ENCODE measurements at regions not wholly inside any gene's neighbourhood (a gene's known extent, or its start where the extent isn't known, plus 50 kb on each side); places are given as distances from the start of the nearest gene placed in this dataset.

- DNase-seq (ENCODE audit: low spot score) = peak; percentile 51
Measured at GRCh38 chr9:93900971-93901861, 53.9 kb downstream of the BARX1 start.

DNA sequence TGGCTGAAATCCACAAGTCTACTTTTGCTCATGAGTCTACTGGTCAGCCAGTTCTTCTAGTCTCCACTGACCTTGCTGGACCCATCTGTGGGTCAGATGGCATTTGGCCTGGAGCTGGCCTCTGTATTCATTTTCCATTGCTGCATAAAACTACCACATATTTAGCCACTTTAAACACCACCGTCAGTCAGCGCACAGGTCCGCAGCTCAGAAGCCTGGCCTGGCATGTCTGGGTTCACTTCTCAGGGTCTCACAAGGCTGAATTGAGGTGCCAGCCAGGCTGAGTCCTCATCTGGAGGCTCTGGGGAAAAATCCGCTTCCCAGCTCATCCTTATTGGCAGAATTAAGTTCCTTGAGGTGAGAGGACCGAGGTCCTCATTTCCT is 54.7 kb downstream of the BARX1 start:
- no peak for DNase-seq (ENCODE audit: low spot score)

DNA sequence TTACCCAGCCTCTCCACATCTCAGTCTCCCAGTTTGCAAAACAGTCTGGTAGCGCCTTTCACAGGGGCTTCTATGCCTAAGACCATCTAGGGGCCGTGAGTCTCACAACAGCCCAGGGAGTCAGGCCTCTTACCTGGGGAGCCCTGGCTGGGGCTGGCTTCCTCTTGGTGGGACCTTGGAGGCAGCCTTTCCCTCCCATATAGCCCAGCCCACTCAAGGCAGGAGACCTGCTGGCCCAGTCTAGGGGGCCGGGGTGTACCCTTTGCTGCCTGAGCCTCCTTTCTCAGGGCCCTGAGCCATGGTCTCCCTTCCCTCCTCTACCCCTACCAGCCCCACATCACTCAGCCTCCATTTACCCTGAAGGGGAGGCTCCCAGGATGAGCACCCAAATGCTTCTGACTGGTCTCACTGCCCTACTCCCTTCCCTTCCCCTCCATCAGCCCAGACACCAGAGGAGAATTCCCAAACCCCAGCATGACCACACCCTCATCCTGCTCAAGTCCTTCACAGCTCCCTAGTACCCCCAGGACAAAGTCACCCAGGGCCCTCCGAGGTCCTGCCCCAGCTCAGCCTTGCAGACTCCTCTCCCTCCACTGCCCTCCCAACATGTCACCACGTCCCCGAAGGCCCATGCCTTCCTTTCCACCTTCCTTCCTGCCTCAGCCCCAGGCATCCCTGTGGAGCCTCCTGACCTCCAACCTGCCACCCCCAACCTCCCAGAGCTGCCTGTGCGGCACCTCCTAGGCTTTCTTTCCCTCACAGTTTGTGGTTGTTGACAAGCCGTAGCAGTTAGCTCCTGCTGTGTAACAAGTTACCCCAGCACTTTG is 55.3 kb downstream of the BARX1 start:
- peak; percentile 37 for DNase-seq (ENCODE audit: low spot score)

GRCh38 chr9:93898502-93899426 is 56.4 kb downstream of the BARX1 start:
- DNase-seq (ENCODE audit: low spot score) = peak; percentile 48

GRCh38 chr9:93898026-93898425 is 57.1 kb downstream of the BARX1 start:
- no peak for DNase-seq (ENCODE audit: low spot score)

DNA sequence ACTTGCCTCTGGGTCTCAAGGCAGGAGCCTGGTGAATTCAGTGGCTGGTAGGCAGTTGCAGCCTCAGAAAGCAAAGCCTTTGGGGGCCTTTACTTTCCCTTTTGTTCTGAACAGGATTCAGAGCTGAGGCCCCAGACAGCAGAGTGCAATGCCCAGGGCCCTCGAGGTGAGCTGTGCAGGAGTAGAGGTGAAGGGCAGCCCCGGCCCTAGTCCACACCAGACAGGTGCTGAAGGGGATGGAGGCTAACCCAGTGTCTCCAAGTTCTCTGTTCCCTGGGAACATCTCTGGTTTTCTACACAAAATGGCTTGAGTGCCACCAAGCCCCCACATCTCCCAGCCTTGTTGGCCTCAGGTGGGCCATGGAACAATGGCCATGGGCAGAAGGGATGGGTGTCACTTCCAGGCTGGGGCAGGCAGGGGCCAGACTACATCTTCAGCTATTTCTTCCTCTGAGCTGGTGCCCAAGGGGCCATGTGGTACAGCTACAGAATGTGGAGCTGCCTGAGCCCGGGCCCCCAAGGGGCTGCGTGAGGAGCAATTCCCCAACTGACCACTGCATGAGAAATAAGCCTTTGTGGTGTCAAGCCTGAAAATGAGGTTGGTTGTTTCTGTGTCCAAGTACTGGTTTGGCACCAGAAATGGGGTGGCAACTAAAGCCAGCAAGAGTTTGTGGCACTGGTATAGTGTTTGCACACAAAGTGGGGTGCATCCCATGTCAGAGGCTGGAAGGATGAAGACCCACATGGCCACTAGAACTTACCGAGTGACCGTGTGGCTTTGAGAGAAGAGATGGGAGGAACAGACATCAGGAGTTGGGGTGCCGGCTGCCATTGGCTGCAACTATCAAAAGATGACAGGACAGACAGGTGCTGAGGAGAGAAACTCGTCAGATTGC is 57.8 kb downstream of the BARX1 start:
- peak; percentile 31 for DNase-seq (ENCODE audit: low spot score)

- peak; percentile 37 for DNase-seq (ENCODE audit: low spot score)
Measured at GRCh38 chr9:93896496-93897033, 58.6 kb downstream of the BARX1 start.

DNA sequence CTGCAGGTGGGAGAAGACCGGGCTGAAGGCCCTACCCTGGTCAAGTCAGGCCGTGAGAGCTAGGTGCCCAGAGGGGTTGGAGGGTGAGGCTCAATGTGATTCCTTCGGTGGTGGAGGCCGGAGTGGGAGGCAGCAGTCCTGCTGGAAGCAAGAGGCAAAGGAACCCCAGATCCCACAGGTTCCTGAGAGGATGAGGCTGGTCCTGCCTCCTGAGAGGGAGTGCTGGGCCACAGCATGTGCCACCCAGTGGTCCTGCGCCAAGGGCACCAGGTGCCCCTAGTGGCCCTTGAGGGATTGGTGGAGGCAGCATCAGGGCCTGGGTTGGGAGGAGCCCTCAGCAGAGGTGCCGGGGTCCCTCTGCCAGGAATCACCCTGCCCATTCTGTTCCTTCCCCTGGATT is 59.1 kb downstream of the BARX1 start:
- peak; percentile 26 for DNase-seq (ENCODE audit: low spot score)

- peak; percentile 36 for DNase-seq (ENCODE audit: low spot score)
Measured at GRCh38 chr9:93895535-93895934, 59.6 kb downstream of the BARX1 start.

- DNase-seq (ENCODE audit: low spot score) = no peak
Measured at GRCh38 chr9:93894691-93895079, 60.5 kb downstream of the BARX1 start.

DNA sequence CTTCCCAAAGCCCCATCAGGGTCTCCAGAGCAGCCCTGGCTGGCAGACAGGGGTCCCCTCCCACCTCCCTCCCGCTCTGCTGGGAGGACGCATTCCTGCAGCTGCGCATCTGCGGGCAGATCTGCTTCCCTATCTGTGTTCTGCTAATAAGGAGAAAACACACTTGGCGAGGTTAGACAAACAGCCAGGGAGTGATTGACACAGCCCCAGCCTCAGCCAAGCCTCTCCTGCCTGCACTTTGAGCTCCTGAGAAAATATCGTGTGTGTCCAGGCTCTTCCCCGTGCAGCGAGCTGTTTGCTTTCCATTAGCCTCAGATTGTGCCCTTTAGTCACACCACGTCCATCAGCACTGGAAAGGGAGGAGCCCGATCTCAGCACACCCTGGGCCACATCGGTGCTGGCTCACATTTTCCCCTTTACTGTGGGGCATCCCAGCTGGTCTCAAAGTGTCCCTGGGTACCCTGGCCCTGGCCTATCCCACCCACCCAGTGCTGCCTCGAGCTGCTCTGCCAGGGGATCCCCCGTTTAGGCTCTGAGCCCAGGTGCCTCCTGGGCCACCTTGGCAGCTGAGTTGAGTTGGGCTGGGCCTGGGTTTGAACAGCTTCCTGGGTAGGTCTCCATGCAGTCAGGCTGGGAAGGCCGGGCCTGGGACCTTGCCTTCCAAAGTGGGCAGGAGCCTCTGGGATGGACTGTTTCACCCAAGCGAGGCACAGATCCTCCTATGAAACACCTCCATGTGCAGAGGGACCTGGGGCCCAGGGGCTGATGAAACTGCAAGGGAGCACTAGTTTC is 61.1 kb downstream of the BARX1 start:
- DNase-seq (ENCODE audit: low spot score) = peak; percentile 58

DNA sequence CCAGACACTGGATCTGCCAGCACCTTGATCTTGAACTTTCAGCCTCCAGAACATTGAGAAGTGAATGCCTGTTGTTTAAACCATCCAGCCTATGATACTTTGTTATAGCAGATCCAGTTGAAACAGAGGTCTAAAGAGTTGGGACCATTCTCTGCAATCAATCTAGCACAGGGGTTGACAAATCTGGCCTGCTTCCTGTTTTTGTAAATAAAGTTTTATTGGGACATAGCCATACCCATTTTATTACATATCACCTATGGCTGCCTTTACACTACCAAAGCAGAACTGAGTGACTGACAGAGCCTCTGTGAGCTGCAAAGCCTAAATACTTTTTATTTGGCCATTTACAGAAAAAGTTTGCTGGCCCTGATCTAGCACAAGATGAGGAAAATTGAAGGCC is 62.0 kb downstream of the BARX1 start:
- no peak for DNase-seq (ENCODE audit: low spot score)

DNA sequence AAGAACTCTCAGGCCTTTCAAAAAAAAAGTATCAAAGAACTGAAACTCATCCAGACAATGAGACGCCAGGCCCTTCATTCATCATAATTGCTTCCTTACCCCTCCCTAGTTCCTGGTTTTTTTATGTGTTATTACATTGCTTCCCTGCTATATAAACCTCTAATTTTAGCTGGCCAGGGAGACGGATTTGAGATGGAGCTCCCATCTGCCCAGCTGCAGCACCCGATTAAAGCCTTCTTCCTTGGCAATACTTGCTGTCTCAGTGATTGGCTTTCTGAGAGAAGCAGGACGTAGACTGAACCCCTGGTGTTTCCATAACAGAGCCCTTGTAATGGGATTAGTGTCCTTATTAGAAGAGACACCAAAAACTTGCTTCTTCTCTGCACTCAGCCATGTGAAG is 62.4 kb downstream of the BARX1 start:
- no peak for DNase-seq (ENCODE audit: low spot score)

- DNase-seq (ENCODE audit: low spot score) = peak; percentile 45
Measured at GRCh38 chr9:93891549-93892310, 63.4 kb downstream of the BARX1 start.

DNA sequence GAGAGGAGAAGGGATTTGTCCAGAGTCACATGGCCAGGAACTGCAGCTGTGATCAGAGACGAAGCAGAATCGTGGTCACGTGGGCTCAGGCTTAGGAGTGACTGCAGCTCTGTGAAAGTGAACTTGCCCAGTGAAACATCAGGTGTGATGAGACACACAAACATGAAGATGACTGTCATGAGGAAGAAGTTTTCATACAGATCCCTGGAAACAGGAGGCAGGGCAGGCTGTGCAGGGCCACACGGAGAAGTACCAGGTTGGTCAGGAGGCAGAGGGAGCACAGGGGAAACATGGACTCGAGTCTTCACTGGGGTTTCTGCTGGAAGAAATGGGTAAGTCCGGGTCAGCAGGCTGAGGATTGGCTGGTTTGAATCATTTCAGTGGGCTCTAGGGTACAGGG is 64.1 kb downstream of the BARX1 start:
- DNase-seq (ENCODE audit: low spot score) = peak; percentile 45

DNA sequence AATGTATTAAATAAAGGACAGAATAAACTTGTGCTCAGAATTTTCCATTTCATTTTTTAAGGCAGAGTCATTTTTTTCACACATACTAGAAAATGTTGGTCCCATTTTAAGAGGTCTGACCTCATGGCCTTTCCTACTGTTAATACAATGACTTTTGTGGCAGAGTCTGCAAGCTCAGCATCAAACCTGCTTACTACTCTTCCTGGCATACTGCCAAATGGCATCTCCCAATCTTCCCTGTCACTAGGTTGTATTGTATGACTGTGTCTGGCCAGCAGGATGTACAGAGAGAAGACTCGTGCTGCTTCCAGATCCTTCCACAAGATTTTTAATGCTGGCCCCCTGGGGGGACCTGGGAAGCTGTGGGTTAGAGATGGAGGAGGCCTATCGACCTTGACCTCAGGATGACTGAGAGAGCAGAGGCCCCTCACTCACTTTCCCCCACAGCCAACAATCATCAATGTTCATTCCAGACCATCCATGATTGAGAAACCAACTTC is 64.7 kb downstream of the BARX1 start:
- DNase-seq (ENCODE audit: low spot score) = no peak

GRCh38 chr9:93886911-93887310 is 68.2 kb downstream of the BARX1 start:
- no peak for DNase-seq (ENCODE audit: low spot score)

DNA sequence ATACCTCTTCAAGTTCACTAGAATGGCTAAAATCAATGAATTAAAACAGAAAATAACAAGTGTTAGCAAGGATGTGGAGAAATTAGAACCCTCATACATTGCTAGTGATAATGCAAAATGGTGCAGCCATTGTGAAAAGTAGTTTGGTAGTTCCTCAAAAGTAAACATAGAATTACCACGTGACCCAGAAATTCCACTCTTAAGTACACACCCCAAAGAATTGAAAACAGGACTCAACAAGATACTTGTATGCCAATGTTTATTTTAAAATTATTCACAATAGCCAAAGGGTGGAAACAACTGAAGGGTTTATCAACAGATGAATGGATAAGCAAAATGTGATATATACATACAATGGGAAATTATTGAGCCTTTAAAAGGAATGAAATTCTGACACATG is 70.3 kb downstream of the BARX1 start:
- DNase-seq (ENCODE audit: low spot score) = no peak
